Stimulated activated CD8-positive, alpha-beta memory T cell treated with anti-CD3 and anti-CD28 coated beads, Interleukin-7, amount 100 ng/mL, for 48 hours (primary cell): ENCODE measurements at regions not wholly inside any gene's neighbourhood (a gene's known extent, or its start where the extent isn't known, plus 50 kb on each side); places are given as distances from the start of the nearest gene placed in this dataset.

Experiments used
- DNase-seq, 2 donors: peaks; one replicate each; pipeline ENCODE4 v3.0.0-alpha.2; 2020; ENCODE audit warnings: low read depth in 1 of 2; ENCODE audit errors: extremely low read depth in 1 of 2

DNA sequence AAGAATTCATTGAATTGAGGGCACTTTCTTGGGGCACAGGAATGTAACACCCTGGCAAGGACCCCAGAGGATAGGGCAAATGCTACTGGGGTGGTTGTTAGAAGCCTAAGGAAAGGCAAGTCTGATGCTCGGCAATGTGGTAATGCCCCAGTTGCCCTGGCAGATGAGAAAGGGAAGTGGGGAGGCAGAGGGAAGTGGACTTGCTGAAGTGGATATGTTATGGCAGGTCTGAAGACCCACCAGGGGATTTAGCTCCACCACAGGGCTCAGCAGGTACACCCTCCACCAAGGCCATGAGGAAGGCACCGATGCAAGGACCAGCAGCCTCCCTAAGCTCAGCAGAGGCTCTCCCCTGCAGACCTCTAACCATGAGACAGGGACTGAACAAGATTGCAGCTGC lies 184.8 kb downstream of the IRX5 start:
- no peak for DNase-seq

GRCh38 chr16:55116165-55116920 lies 185.7 kb downstream of the IRX5 start:
- DNase-seq, result no peak

DNA sequence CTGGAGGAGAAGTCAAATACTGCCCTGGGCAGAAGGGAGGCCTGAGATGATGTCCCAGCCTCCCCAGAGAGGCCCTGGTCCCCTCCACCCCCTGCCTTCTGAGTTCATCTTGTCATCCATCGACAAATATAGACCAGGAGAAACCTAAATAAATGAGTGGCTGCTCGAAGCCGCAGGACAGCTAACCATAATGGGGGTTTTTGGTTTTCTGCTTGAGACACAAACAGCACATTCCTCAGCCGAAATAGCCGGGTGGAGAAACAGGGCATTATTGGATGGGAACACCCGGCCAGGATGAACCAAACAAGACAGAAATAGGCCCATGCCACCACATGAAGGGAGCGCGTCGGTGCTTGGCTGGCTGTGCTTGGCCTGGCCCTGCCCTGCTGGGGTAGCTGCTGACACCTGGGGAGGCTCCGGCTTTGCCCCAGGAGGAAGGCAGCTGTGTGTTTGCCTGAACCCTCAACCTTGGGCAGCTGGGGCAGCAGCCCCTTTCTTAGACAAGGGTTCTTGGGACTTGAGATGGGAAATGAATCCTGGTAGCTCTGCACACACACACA lies 188.1 kb downstream of the IRX5 start:
- DNase-seq, result no peak

GRCh38 chr16:55120408-55120807 lies 189.7 kb downstream of the IRX5 start:
- DNase-seq, result no peak

- no peak for DNase-seq
Observed at GRCh38 chr16:55120826-55121225, 190.2 kb downstream of the IRX5 start.

GRCh38 chr16:55123652-55124051 lies 193.0 kb downstream of the IRX5 start:
- no peak for DNase-seq

DNA sequence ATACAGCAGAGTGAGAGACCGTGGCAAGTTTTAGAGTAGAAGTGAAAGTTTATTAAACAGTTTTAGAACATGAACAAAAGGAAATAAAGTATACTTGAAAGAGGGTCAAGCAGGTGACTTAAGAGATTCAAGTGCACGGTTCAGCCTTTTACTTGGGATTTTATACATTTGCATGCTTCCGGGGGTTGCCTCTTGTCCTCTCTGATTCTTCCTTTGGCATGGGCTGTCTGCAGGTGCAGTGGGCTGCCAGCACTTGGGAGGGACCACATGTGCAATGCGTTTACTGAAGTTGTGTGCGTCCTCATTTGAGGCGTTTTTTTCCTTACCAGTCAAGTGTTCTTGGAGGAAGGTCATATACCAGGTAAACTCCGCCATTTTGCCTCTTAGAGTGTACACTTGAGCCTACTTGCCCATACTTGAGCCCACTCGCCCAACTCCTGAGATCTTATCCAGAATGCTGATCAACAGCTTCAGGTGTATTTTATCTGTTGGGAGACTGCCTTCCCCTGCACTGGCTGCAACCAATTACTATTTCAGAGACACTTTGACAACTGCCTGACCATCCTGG lies 195.2 kb downstream of the IRX5 start:
- no peak for DNase-seq

DNA sequence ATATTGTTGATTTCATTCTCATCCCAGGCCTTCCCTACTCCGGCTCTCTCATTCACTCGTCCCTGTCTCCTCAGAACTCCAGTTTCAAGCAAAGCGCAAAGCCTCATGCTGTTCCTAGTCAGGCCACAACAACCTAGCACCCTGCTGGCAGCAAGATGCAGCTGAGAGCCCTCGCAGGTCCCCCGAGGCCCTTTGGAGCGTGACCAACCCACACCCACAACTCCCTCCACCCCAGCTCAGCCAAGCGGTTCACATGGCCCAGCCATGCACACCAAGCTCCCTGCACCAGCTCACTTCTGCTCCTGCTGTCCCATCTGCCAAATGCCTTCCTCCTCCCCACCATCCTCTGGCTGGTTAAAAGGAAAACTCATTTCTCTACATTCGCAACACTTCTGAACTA lies 195.8 kb downstream of the IRX5 start:
- DNase-seq, result no peak

DNA sequence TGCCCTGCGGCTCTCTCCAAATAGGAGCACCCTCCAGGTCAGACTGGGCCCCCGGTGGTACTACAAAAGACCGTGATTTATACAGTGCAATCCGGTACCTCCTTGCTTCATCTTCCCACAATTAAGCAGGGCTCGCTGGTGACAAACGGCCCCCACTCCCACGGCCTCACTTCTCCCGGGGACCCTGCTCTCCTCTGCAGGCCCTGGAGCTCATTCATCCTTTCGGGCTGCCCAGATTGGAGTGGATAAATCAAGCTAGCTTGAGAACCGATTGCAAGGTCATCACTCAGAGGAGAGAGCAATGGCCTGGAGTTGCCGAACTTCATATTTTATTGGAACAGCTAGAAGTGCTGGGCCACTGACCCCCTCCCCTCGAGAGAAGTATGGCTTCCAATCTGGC lies 193.5 kb upstream of the IRX6 start:
- no peak for DNase-seq

GRCh38 chr16:55130911-55131310 lies 193.1 kb upstream of the IRX6 start:
- no peak for DNase-seq

- DNase-seq, result no peak
Observed at GRCh38 chr16:55133654-55134053, 190.3 kb upstream of the IRX6 start.

DNA sequence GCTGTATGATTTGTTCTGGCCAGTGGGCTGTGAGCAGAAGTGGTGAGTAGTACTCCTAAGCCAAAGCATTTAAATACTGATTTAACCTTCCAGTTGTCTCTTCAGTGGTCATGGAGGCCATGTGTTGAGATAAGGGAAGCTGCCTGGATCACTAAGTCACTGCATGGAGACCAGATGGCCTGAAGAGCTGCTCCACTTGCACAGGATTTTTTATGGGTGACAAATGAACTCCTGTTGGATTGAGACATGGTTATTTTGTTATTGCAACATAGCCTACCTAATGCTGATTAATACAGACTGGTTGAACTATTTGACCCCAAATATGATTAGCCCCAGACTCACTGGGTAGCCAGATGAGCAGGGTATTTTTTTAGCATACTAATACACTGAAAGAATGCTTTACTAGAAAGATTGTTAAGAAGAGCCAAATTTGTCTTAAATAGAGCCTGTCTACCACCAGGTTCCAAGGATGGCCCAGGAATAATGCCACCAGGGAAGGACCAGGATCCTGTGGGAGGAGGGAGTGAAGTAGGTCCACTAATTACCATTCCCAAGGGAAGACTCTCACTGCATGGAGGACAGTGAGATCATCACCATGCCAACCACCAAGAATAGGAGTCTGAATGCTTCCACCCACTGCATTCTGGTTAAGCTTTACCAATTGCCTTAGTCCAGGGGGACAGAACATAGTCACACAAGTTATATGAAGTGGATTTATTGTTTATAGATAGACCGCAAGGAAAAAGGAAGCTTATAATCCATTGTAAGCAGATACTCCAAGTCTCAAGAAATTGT lies 187.4 kb upstream of the IRX6 start:
- DNase-seq, result no peak

DNA sequence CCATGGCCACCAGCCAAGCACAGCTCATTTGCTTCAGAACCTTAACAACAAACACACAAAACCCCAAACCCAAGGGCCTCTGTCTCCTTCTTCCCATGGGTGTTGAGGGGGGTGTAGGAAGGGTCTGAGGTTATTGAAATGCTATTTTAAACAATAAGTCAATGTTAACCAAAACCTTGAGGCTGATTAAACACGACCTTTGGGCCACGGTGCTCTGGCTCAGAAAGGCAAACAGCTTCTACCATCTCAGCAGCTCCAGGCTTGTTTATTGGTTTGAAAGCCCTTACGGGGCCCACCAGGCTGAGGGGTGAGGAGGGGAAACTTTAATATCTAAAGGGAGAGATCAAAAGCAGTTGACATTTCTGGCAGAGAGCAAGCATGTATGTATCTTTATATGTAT lies 185.7 kb upstream of the IRX6 start:
- DNase-seq, result no peak

GRCh38 chr16:55142405-55142804 lies 181.6 kb upstream of the IRX6 start:
- DNase-seq, result no peak

DNA sequence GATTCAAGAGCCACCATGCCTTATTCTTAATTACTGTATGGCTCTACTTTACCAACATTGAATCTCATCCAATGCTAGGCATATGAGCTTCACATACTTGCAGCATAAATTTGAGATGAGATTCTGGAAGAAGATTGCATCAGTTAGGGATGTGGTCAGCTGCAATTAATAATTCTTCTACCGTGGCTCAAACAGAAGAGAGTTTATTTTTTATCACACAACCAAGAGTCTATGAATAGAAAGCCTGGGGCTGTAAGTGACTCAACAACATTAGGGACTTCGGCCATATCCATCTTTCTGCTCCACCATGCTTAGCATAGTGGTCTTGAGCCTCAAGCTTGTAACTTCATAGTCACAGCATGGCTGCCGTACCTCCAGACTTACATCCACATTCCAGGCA lies 179.4 kb upstream of the IRX6 start:
- DNase-seq, result no peak

DNA sequence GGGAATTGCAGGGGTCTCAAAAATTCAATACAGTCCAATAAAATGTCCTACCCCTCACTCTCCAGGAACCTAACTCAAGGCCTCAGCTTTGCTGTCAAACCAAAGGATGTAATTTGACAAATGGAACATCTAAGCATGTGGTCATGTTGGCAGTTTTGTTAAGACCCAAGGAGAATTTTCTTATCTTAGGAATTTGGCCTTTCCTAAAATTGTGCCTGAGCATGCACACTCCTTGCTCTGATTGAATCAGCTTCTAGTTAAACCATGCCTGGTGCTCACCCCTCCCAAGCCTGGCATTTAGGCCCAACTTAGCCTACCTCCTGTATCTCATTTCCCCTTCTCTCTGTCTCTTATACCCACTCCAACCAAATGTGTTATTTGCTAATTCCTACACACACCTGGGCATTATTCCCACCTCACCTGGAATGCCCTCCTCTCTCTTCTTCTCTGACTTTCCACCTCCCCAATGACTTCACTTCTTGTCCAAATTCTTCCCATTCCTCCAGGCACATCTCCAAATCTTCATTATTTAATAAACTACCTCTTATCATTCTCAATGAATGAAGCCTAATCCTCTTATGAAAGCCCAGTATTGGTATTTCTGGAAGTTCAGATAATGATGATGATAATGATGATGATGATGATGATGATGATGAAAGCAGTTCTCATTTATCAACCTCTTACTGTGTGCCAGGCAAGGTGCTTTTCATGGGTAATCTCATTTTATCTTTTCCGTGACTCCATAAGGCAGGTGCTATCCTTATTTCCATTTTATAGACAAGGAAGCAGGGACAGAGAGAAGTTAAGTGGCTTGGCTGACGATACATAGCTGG lies 178.0 kb upstream of the IRX6 start:
- DNase-seq, result no peak

DNA sequence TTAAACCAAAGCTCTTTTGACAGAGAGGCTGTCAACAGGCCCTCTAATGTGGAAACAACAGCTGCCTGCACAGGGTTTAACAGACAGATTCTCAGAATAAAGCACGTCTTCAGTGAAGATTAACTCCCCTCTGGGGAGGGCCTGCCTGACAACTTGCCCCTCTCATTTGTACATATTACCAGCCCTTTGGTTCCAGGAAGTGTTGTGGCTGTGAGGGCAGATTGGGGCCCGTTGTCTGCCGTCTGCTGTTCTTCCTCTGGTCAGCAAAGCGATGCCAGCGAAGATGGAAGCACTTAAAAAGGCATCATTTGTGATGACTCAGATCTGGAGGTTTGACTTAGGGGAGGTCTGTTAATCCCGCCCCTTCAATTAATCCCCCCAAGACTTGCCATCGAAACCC lies 177.0 kb upstream of the IRX6 start:
- no peak for DNase-seq

DNA sequence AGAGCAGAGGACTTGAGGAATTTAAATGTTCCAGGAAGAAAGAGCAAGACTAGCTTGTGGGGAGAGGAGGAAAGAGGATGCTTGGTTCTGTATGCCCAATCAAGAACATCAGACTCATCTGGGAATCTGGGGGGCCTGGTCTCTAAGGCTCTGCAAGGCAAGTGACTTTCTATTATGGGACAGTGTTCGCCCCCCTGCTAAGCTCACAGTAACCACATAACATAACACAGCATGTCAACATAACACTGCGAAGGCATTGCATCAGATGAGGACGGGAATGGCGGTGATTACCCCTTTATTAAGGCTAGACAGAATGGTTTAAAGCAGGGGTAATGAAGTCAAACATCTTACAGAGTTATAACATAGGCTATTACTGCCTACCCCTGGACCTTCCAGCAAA lies 176.6 kb upstream of the IRX6 start:
- no peak for DNase-seq

DNA sequence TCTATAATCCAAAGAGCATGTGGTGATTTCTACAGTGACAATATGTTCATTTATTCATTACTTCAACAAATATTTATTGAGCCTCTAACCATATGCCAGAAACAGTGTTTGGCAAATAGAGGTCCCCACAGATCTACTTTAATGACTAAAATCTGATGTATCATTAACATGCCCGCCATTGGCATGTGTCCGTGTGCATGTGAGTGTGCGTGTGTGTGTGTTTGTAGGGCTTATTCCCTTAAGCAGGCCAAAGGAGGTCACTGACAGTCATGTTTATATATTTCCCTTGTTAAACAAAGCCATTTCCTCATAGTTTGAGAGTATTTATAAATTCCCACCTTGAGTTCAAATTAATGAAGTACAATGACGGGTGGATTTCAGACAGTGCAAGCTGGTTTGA lies 174.4 kb upstream of the IRX6 start:
- DNase-seq, result no peak

DNA sequence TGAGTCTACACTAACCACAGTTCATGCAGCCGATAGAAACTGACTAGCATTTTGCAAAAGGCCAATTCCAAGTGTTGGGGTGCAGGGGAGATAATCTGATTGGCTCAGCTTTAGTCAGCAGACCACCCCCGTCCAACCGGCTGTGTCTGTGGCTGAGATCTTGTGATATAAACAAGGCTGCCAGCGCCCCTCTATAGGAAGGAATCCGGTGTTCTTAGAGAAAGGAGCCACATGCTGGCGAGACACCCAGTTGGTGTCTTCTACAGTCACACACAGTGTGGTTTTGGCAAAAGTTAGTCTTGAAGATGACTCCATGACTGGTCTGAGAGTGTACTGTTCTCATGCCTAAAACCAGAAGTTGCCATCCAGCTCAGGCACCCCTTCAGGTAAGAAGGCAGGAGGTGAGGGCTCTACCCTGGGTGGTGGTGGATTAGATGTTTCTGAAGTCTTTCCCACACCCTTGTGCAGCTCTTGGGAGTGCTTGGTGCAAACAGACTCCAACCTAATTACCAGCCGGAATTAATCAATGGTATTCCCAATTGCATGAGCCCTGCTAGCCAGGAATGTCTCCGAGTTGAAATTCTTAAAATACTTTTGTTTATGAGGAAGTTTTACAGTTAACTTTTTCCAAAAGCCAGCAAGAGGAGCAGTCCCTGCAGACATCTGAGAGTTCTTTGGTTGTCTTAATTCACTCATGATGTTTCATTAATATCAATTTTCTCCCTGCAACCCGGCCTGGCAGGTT lies 172.3 kb upstream of the IRX6 start:
- no peak for DNase-seq
